SK-N-MC (cell line): ENCODE measurements at regions not wholly inside any gene's neighbourhood (a gene's known extent, or its start where the extent isn't known, plus 50 kb on each side); places are given as distances from the start of the nearest gene placed in this dataset.

Experiments used
- EZH2 ChIP-seq: fragments of 200-600 bp; sonication (generic); IDR thresholded peaks from one replicate; pipeline ENCODE4 v1.6.1; 2017; ENCODE audit warnings: antibody characterized with exemption
- FOXP2 ChIP-seq: optimal IDR thresholded peaks from 2 replicates; pipeline ENCODE3; 2011; ENCODE audit warnings: mild to moderate bottlenecking, moderate library complexity; ENCODE audit not compliant: insufficient read depth; ENCODE audit errors: extremely low read length, control extremely low read depth
- POLR2AphosphoS5 ChIP-seq: IDR thresholded peaks from 2 replicates; pipeline ENCODE4 v1.6.1; 2012; ENCODE audit warnings: mild to moderate bottlenecking, low read depth, low read length, borderline replicate concordance

GRCh38 chr2:17422061-17422460, 96.2 kb downstream of the RAD51AP2 start:
- TF ChIP-seq EZH2 (no peak), POLR2AphosphoS5 (no peak), FOXP2 (no peak)
